Adipocyte (in vitro differentiated cells): ENCODE measurements at regions not wholly inside any gene's neighbourhood (a gene's known extent, or its start where the extent isn't known, plus 50 kb on each side); places are given as distances from the start of the nearest gene placed in this dataset.

Source experiments
- DNase-seq: peaks from one replicate; pipeline ENCODE4 v3.0.0-alpha.2; 2015; ENCODE audit warnings: low read depth
- H3K27me3 ChIP-seq: replicated peaks from 2 replicates; pipeline ENCODE4 v1.7.0; 2013; ENCODE audit warnings: mild to moderate bottlenecking, low read length, moderate library complexity; ENCODE audit not compliant: control insufficient read depth, insufficient read depth
- H3K36me3 ChIP-seq: 2 replicates; pipeline ENCODE4 v1.7.0; 2013; ENCODE audit warnings: low read length, mild to moderate bottlenecking, moderate library complexity; ENCODE audit not compliant: control insufficient read depth, insufficient read depth, severe bottlenecking
- H3K4me1 ChIP-seq: 2 replicates; pipeline ENCODE4 v1.7.0; 2013; ENCODE audit warnings: mild to moderate bottlenecking, low read length, moderate library complexity; ENCODE audit not compliant: control insufficient read depth, insufficient read depth
- H3K4me3 ChIP-seq: 2 replicates; pipeline ENCODE4 v1.7.0; 2013; ENCODE audit warnings: mild to moderate bottlenecking, low read length, moderate library complexity
- H3K9ac ChIP-seq: 2 replicates; pipeline ENCODE4 v1.7.0; 2013; ENCODE audit warnings: mild to moderate bottlenecking, low read length, moderate library complexity
- H3K9me3 ChIP-seq: 2 replicates; pipeline ENCODE4 v1.7.0; 2013; ENCODE audit warnings: mild to moderate bottlenecking, low read length, moderate library complexity; ENCODE audit not compliant: control insufficient read depth

DNA sequence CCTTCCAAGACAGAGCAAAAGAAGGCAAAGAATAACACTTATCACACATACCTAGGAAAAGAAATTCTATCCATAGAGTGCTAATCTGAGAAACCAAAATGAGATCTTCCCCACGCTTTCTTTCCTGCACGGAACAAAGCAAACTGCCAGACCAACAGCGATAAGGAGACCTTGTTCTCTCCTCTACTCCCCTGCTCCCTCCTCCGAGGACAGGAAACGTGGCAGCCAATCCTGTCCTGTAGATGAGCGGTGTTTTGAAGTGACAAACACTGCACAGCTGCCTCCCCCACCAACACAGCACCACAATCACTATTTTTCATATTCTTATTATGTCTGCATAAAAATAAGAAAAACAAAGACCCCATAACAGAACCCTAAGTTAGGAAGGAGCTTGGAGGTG lies 113.9 kb upstream of the IRS2 start:
- Histone ChIP-seq H3K9ac (no peak overlapping the region), H3K36me3 (no peaks in the 10 kb centered on the region), H3K4me3 (no peak overlapping the region), H3K9me3 (peaks cover 3% of the 10 kb centered on the region), H3K27me3 (peaks cover 10% of the 10 kb centered on the region), H3K4me1 (peaks cover 13% of the 10 kb centered on the region)
- no peak for DNase-seq

DNA sequence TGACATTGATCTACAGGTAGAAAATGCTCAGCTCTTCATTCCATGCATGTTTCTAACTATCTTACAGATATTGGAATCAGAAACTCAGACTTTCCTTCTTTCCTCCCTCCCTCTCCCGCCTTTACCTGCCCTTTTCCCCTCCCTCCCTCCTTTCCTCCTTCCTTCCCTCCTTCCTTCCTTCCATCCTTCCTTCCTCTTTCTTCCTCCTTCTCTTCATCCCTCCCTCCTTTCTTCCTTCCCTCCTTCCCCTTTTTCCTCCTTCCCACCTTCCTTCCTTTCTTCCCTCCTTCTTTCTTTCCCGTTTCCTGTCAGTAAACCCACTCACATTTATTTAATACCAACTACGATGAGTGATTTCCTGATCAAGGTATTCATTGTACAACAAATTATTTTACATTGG lies 113.4 kb upstream of the IRS2 start:
- Histone ChIP-seq H3K36me3 (no peaks in the 10 kb centered on the region), H3K9ac (no peak overlapping the region), H3K4me3 (no peak overlapping the region), H3K9me3 (peaks cover 3% of the 10 kb centered on the region), H3K4me1 (peaks cover 13% of the 10 kb centered on the region), H3K27me3 (peaks cover 10% of the 10 kb centered on the region)
- DNase-seq: no peak

GRCh38 chr13:109899316-109899715 lies 112.9 kb upstream of the IRS2 start:
- Histone ChIP-seq H3K36me3 (no peaks in the 10 kb centered on the region), H3K9me3 (peaks cover 3% of the 10 kb centered on the region)

DNA sequence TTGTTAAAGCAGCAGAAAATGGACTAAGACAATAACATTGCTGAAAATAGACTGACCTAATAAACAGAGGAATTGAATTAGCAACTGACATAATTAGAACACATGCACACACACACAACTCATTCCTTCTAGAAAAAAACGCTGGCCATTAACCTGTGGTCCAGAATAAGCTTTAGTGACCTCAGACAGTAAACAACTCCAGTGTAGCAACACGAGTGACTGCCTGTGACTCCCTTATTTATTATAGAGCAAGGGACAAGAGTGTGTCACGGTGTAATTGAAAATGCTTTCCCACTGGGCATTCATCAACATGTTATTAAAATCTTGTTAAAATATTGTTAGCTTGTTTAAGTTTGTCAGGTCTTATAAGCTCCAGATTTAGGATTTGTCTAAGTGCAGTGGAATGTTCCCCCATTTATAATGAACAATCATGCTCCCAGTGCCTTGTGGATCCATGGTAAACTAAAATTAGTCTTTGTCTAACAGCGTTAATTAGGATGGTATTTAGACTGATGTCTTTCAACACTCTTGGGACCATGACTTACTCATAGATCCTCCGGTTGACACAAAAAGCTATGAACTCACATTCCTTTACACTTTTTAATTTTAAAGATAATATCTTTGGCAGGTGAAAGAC lies 111.7 kb upstream of the IRS2 start:
- no peak overlapping the region for H3K4me3 ChIP-seq
- no peaks in the 10 kb centered on the region for H3K36me3 ChIP-seq
- H3K9me3 ChIP-seq: peaks cover 2% of the 10 kb centered on the region
- peaks cover 13% of the 10 kb centered on the region for H3K4me1 ChIP-seq
- DNase-seq: no peak
- H3K9ac ChIP-seq: no peak overlapping the region
- H3K27me3 ChIP-seq: peaks cover 10% of the 10 kb centered on the region

More at GRCh38 chr13:109899316-109899715, 112.9 kb upstream of the IRS2 start:
- H3K4me1 ChIP-seq: peaks cover 13% of the 10 kb centered on the region
- no peak overlapping the region for H3K4me3 ChIP-seq
- no peak overlapping the region for H3K9ac ChIP-seq
- H3K27me3 ChIP-seq: peaks cover 10% of the 10 kb centered on the region
- DNase-seq: no peak

DNA sequence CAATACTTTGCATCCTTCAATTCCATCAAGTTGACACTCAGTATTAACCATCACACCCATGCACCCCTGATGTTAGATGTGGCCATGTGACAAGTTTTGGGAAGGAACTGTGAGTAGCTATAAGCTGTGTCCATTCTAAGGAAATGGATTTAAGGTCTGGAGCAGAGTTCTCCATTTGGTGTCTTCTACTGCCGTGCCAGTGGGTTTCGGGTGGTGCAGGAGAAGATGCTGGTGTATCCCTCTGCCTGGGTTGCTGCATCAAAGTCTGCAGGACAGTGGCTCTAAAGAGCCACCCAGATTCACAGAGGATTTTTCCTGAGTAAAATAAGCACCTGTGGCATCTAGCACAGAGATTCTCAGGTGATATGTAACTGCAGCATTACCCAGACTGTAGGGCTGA lies 105.7 kb upstream of the IRS2 start:
- Histone ChIP-seq H3K4me1 (no peaks in the 10 kb centered on the region), H3K4me3 (no peak overlapping the region), H3K36me3 (no peaks in the 10 kb centered on the region), H3K9ac (no peak overlapping the region), H3K27me3 (no peaks in the 10 kb centered on the region), H3K9me3 (no peaks in the 10 kb centered on the region)
- DNase-seq: no peak

DNA sequence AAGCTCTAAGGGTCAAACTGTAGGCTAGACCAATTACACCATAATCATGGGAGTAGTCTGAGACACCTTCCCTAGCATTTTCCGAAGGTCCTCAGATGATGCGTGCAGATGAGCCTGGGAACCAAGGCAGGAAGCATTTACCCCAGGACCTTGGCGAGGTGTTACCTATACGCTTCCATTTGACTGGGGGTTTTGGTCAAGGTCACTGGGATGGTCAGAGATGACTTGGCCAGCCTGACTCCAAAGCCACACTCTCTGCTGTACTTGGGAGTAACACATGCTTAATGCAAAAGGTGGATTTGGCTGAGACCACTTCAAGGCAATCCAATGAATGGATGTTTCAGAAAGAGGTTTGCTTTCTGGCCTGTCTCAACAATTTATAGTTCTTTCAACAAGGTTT lies 98.9 kb upstream of the IRS2 start:
- Histone ChIP-seq H3K9ac (no peak overlapping the region), H3K4me1 (no peaks in the 10 kb centered on the region), H3K4me3 (no peak overlapping the region), H3K36me3 (no peaks in the 10 kb centered on the region), H3K27me3 (peaks cover 7% of the 10 kb centered on the region), H3K9me3 (no peaks in the 10 kb centered on the region)
- no peak for DNase-seq

- Histone ChIP-seq H3K36me3 (no peaks in the 10 kb centered on the region), H3K9me3 (no peaks in the 10 kb centered on the region)
- no peak for DNase-seq
Measured at GRCh38 chr13:109884462-109884861, 98.1 kb upstream of the IRS2 start.

GRCh38 chr13:109883181-109884180 lies 97.1 kb upstream of the IRS2 start:
- Histone ChIP-seq H3K9ac (no peak overlapping the region), H3K9me3 (no peaks in the 10 kb centered on the region), H3K36me3 (no peaks in the 10 kb centered on the region), H3K27me3 (peaks cover 7% of the 10 kb centered on the region), H3K4me3 (no peak overlapping the region), H3K4me1 (peaks cover 5% of the 10 kb centered on the region)
- no peak for DNase-seq

More at GRCh38 chr13:109884462-109884861, 98.1 kb upstream of the IRS2 start:
- Histone ChIP-seq H3K9ac (no peak overlapping the region), H3K27me3 (peaks cover 7% of the 10 kb centered on the region), H3K4me1 (no peaks in the 10 kb centered on the region), H3K4me3 (no peak overlapping the region)

DNA sequence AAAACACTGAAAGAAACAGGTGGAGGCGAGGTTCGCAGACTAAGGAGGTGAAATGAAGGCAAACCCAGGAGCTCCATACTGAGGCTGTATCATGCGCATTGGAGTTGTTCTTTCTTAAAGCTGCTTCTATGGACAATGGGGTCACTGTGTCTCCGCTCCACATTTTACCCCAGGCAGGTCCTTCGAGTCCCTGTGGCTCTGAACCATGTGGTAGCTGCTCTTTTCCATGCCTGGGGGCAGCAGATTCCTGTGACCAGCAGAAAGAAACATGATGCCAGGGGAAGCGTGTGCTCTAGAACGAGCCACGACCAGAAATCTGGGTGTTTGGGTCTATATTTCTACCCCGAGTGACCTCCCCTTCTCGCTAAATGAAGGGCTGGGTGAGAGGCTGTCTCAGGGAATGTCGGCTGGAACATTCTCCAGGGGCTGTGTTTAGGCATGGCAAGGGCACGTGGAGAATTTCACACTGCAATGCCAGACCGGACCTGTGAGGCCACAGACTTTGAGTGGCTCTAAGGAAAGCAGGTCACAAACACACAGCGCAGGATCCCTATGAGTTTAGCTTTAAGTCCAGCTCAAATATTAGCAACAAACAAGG lies 95.7 kb upstream of the IRS2 start:
- no peak overlapping the region for H3K9ac ChIP-seq

DNA sequence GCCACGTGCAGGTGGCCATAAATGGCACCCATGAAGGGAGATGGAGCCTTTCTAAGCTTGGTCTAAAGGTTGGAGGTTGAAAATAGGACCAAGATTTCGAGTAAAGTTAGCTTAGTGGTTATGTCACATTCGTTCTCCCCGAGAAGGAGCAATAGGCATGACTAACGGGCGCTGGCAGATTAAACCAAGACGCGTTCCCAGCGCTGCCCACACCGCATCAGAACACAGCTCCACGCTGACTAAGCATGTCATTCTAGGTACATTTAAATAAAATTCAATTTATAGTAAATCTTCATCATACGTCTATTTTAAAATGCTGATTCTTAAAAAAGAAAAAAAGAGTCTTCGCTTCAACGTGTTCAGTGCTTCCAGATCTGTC lies 95.0 kb upstream of the IRS2 start:
- peaks cover 8% of the 10 kb centered on the region for H3K4me1 ChIP-seq
- no peak overlapping the region for H3K9ac ChIP-seq
- H3K36me3 ChIP-seq: no peaks in the 10 kb centered on the region
- no peak for DNase-seq
- H3K27me3 ChIP-seq: peaks cover 7% of the 10 kb centered on the region
- H3K9me3 ChIP-seq: no peaks in the 10 kb centered on the region
- H3K4me3 ChIP-seq: no peak overlapping the region

More for the DNA sequence above, 95.7 kb upstream of the IRS2 start:
- DNase-seq: no peak
- Histone ChIP-seq H3K9me3 (no peaks in the 10 kb centered on the region), H3K4me1 (peaks cover 5% of the 10 kb centered on the region), H3K36me3 (no peaks in the 10 kb centered on the region), H3K27me3 (peaks cover 7% of the 10 kb centered on the region), H3K4me3 (no peak overlapping the region)
